Mucosa of rectum (tissue), 2 donors: ENCODE measurements at regions not wholly inside any gene's neighbourhood (a gene's known extent, or its start where the extent isn't known, plus 50 kb on each side); places are given as distances from the start of the nearest gene placed in this dataset.

Experiments used
- H3K27ac ChIP-seq, 2 donors: one replicate each; pipeline ENCODE4 v1.7.0; 2013; ENCODE audit warnings: inconsistent platforms in 2 of 2, low read depth in 2 of 2, low read length in 2 of 2
- H3K27me3 ChIP-seq, 2 donors: one replicate each; pipeline ENCODE4 v1.7.0; 2013; ENCODE audit warnings: low read length in 2 of 2; ENCODE audit not compliant: control insufficient read depth in 2 of 2, insufficient read depth in 2 of 2
- H3K36me3 ChIP-seq, 2 donors: one replicate each; pipeline ENCODE4 v1.7.0; 2013; ENCODE audit warnings: low read length in 2 of 2; ENCODE audit not compliant: control insufficient read depth in 2 of 2, insufficient read depth in 2 of 2
- H3K4me1 ChIP-seq, 2 donors: one replicate each; pipeline ENCODE4 v1.7.0; 2013; ENCODE audit warnings: low read length in 2 of 2, mild to moderate bottlenecking in 1 of 2; ENCODE audit not compliant: control insufficient read depth in 2 of 2, insufficient read depth in 2 of 2
- H3K4me3 ChIP-seq, 2 donors: one replicate each; pipeline ENCODE4 v1.7.0; 2013; ENCODE audit warnings: low read length in 2 of 2
- H3K9ac ChIP-seq, 2 donors: one replicate each; pipeline ENCODE4 v1.7.0; 2013; ENCODE audit warnings: low read length in 2 of 2, low read depth in 1 of 2, mild to moderate bottlenecking in 1 of 2
- H3K9me3 ChIP-seq, 2 donors: one replicate each; pipeline ENCODE4 v1.7.0; 2013; ENCODE audit warnings: low read length in 2 of 2; ENCODE audit not compliant: control insufficient read depth in 2 of 2
- donor health status: healthy.
- donor health status: Normal muscosa, but diverticular disease.

DNA sequence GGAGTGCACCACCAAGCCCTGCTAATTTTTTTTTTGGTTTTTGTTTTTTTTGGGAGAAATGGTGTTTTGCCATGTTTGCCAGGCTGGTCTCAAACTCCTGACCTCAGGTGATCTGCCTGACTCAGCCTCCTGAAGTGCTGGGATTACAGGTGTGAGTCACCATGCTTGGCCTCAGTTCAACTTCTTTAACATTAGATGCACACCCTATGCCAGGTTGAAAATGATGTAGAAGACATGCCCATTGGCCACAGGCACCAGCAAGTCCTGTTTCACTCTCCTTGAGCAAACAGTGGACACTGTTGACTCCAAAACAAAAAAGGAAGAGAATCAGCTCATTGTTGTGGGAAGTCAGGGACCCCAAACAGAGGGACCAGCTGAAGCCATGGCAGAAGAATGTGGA is 1205.3 kb downstream of the REEP3 start:
- Histone ChIP-seq H3K27ac (no peak overlapping the region), H3K4me1 (no peaks in the 10 kb centered on the region), H3K4me3 (no peak overlapping the region), H3K27me3 (no peaks in the 10 kb centered on the region), H3K36me3 (no peaks in the 10 kb centered on the region), H3K9ac (no peak overlapping the region), H3K9me3 (no peaks in the 10 kb centered on the region)

DNA sequence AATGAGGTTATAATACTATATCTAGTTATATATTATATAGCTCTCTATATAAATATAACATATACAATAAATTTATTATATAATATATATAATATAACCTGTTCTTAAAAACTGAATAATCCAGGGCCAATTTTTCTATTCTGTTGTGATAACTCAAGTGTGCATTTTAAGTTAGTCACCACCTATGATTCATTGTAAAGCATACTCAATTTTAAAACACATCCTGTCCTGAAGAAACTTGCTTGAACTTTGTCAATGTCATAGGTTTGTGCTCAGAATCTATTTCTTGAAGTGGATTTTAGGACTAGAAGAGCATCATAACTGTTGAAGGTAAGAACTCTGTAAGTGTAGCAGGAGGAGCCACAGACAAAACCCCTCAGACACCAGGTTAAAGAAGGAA is 1209.8 kb downstream of the REEP3 start:
- H3K27me3 ChIP-seq: no peaks in the 10 kb centered on the region
- no peaks in the 10 kb centered on the region for H3K36me3 ChIP-seq
- H3K9me3 ChIP-seq: no peaks in the 10 kb centered on the region
- peaks cover 2 to 9% of the 10 kb centered on the region in 2 donors for H3K4me1 ChIP-seq
- no peak overlapping the region for H3K9ac ChIP-seq
- H3K27ac ChIP-seq: no peak overlapping the region
- no peak overlapping the region for H3K4me3 ChIP-seq

DNA sequence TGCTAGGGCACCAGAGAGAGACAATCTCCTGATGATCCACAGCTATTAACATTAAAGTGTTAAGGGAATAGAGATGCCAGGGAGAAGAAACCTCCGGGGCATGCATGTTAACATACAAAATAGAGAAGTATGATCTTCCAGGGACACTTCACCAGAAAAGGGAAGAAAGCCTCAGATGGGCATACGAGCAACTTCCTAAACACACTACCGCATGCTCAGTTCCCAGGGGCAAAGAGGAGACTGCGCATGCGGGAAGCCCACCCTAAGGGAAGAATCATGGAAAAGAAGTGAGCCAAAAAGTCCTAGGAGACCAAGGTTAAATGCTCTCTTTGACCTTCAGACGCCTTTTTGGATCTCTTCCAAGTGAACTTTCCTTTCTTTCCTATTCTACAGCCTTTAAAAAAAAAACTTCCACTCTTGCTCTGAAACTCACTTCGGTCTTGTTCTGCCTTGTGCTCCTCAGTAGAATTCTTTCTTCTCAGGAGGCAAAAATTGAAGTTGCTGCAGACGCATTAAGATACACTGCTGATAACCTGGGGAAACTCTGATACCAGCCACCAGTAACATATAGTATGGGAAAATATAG is 1211.3 kb downstream of the REEP3 start:
- H3K9me3 ChIP-seq: no peaks in the 10 kb centered on the region
- no peaks in the 10 kb centered on the region for H3K36me3 ChIP-seq
- H3K27me3 ChIP-seq: no peaks in the 10 kb centered on the region
- H3K4me3 ChIP-seq: peak overlapping the region in 1 of 2 donors; percentile 23
- peak overlapping the region; percentile 16 to 25 for H3K27ac ChIP-seq
- peaks cover 2 to 9% of the 10 kb centered on the region in 2 donors for H3K4me1 ChIP-seq
- H3K9ac ChIP-seq: no peak overlapping the region

DNA sequence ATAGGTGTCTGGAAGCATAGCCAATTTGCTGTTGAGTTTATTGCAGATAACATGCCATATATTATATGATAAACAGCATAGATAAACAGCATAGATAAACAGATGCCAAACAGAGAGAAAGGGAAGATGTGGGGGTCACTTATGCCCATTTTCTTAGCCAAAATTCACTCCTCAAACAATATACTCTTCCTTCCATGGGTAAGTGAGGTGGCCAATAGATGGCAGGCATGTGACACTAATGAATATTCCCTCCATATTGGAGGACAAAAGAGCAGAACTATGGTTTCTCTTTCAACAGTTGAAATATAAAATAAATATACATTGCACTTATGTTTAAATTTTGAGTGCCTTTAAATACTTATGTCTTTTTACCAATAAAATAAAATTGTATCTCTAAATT is 1212.8 kb downstream of the REEP3 start:
- Histone ChIP-seq H3K27ac (no peak overlapping the region), H3K4me3 (no peak overlapping the region), H3K36me3 (no peaks in the 10 kb centered on the region), H3K9me3 (no peaks in the 10 kb centered on the region), H3K27me3 (no peaks in the 10 kb centered on the region), H3K4me1 (peaks cover 2 to 9% of the 10 kb centered on the region in 2 donors), H3K9ac (no peak overlapping the region)

DNA sequence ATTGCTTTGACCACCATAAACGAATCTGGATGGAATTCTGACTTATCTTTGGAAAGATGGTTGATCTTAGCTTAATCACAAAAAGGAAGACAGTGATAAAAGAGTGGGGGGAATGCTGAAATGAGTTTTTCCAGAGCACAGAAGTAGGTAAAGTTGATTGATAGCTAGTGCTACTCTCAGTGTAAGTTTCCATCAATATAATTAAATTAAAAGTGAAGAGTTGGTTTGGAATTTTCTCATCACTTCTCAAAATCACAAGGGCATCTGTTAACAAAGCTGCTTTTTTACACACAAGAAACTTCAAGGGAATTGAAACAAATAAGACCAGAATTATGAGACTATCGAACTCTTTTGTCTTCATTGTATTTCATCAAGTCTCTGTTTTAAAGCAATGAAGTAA is 1217.3 kb downstream of the REEP3 start:
- no peak overlapping the region for H3K9ac ChIP-seq
- no peak overlapping the region for H3K4me3 ChIP-seq
- H3K36me3 ChIP-seq: no peaks in the 10 kb centered on the region
- no peaks in the 10 kb centered on the region for H3K9me3 ChIP-seq
- no peaks in the 10 kb centered on the region for H3K27me3 ChIP-seq
- no peaks in the 10 kb centered on the region for H3K4me1 ChIP-seq
- H3K27ac ChIP-seq: no peak overlapping the region

DNA sequence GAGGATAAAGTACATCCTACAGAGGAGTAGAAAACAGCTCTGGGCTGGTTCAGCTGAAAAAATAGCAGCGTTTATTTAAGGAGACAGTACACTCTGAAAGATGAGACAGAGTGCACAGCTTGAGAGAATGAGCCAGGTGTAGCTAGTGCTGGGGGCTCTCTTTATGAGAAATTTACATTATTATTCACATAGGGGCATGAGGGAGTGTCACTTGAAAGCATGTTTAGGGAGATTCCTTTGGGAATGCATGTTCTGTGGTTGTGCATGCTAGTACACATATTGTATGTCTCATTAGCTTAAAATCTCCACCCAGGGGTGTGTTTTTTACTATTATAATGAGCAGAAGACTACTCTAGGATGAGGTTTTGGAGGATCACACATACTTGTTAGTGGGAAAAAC is 1224.4 kb downstream of the REEP3 start:
- H3K27ac ChIP-seq: no peak overlapping the region
- H3K4me1 ChIP-seq: no peaks in the 10 kb centered on the region
- no peaks in the 10 kb centered on the region for H3K9me3 ChIP-seq
- H3K4me3 ChIP-seq: no peak overlapping the region
- no peaks in the 10 kb centered on the region for H3K36me3 ChIP-seq
- H3K9ac ChIP-seq: no peak overlapping the region
- no peaks in the 10 kb centered on the region for H3K27me3 ChIP-seq

DNA sequence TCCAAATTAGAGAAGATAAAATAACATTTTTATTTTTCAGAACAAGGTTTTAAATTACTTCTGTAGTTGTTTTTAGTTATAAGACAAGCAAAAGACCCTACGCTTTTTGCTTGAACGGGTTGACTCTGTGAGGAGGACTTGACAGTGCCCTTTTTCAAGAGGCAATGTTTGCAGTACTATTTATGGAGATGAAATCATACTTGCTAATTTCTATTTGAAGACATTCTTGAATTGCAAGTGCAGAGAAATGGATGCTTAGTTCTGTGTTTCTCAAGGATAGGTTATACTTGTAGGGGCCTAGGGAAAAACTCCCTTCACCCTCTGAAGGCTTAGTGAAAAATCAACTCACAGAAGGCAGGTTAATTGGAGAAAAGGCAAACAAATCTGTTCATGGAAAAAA is 1229.5 kb downstream of the REEP3 start:
- no peaks in the 10 kb centered on the region for H3K4me1 ChIP-seq
- no peaks in the 10 kb centered on the region for H3K36me3 ChIP-seq
- no peaks in the 10 kb centered on the region for H3K9me3 ChIP-seq
- no peak overlapping the region for H3K27ac ChIP-seq
- no peaks in the 10 kb centered on the region for H3K27me3 ChIP-seq
- H3K4me3 ChIP-seq: no peak overlapping the region
- H3K9ac ChIP-seq: no peak overlapping the region

DNA sequence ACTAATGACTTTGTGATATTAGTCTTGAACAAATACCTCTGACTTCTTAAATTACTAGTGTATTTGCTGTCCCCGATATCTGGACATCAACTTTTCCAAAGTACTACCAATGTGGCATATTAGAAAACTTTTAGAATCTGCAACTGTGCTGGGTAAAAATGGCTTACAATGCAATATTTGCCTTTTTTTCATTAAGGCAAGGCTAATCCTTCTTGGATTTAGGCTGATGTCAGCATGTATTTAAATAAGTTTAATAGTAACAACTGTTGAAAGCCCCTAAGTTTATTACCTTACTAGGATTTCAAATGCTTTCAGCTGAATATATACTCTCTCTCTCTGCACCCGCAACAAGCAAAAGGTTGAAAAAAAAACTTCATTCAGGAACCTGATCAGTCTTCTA is 1232.3 kb downstream of the REEP3 start:
- Histone ChIP-seq H3K4me1 (no peaks in the 10 kb centered on the region), H3K36me3 (no peaks in the 10 kb centered on the region), H3K4me3 (no peak overlapping the region), H3K9me3 (no peaks in the 10 kb centered on the region), H3K27me3 (no peaks in the 10 kb centered on the region), H3K27ac (no peak overlapping the region), H3K9ac (no peak overlapping the region)

DNA sequence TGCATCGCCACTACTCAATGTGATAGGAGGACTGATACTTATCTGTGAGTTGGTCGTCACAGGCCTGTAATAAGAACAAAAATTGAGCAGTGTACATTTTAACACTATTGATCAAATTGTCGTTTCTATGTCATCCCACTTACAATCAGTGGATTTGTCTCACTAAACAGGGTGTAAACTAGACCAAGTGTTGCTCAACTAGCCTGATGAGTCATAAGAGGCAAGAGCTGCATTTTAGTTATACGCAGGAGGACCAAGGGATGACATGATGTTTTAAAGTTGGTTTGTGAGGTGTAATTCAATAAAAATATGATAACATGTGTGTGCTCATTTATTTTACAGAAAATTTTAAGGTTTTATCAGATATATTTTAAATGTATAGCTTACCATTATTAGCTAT is 1239.2 kb downstream of the REEP3 start:
- Histone ChIP-seq H3K9me3 (no peaks in the 10 kb centered on the region), H3K4me3 (no peak overlapping the region), H3K27ac (no peak overlapping the region), H3K36me3 (no peaks in the 10 kb centered on the region), H3K9ac (no peak overlapping the region), H3K27me3 (no peaks in the 10 kb centered on the region), H3K4me1 (no peaks in the 10 kb centered on the region)

DNA sequence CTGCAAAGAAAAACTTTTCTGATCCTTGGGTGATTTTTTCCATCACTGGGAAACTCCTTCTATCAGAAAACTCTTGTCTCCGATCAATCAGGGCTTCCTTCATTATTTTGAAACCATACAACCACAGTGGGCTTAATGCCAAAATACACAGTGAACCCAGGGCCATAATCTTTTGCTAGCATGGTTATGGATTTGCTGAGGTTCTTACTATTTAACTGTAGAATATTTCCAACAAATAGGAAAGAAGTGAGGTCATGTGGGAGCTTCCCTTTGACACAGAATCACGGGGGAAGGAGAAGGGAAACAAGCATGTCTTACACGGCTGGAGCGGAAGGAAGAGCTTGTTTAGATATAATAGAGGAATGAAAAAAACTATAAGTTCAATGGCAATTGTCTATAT is 1241.7 kb downstream of the REEP3 start:
- H3K9ac ChIP-seq: no peak overlapping the region
- no peaks in the 10 kb centered on the region for H3K9me3 ChIP-seq
- H3K27me3 ChIP-seq: no peaks in the 10 kb centered on the region
- H3K36me3 ChIP-seq: no peaks in the 10 kb centered on the region
- H3K4me3 ChIP-seq: no peak overlapping the region
- no peak overlapping the region for H3K27ac ChIP-seq
- no peaks in the 10 kb centered on the region for H3K4me1 ChIP-seq

DNA sequence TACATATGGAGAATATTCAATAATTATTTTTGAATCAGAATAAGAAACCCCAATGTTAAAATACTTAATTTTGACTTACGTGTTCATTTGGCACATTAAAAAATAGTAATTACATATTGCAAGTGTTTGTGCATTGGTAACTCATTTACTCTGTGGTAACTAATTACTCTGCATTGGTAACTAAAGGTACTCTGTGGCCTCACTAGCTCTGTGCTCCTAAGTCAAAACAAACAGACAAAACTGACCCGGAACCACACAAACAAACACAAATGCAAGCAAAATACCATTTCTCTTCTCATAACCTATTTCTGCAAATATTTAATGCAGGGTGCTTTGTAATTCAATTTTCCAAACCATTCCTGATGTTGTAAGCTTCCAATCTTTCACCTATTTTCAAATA is 1244.3 kb downstream of the REEP3 start:
- Histone ChIP-seq H3K27ac (no peak overlapping the region), H3K36me3 (no peaks in the 10 kb centered on the region), H3K9me3 (no peaks in the 10 kb centered on the region)

More for the DNA sequence above, 1244.3 kb downstream of the REEP3 start:
- Histone ChIP-seq H3K27me3 (no peaks in the 10 kb centered on the region), H3K4me3 (no peak overlapping the region), H3K9ac (no peak overlapping the region), H3K4me1 (no peaks in the 10 kb centered on the region)
